ENCODE measurements at regions not wholly inside any gene's neighbourhood (a gene's known extent, or its start where the extent isn't known, plus 50 kb on each side); places are given as distances from the start of the nearest gene placed in this dataset.

DNA sequence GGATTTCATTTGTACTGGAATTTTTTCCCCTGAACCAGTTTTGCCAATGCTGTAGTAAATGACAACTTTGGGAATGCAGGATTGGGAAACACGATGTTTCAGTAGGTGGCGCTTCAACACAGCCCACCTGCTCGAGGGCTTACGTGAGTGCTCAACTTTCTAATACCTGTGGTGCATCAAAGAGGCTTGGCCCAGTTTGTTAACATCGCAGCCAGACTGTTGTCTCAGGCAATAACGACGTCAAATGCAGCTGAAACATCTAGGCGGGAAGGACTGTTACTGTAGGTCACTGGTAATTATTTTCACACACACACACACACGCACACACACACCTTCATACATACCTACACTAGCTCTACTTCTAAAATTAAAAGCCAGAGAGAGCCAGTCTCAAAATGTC, 815.5 kb upstream of the SLC35B3 start:
- Mint-ChIP-seq H3K27me3 (ENCODE audit: unreplicated experiment) (no peaks in the 10 kb centered on the region), H3K36me3 (ENCODE audit: insufficient read depth, unreplicated experiment) (no peaks in the 10 kb centered on the region), H3K27ac (ENCODE audit: unreplicated experiment) (no peak overlapping the region), H3K4me1 (ENCODE audit: low read depth, unreplicated experiment) (peaks cover 14% of the 10 kb centered on the region), H3K9me3 (ENCODE audit: low read depth, unreplicated experiment) (no peaks in the 10 kb centered on the region), H3K4me3 (ENCODE audit: low read depth, unreplicated experiment) (no peak overlapping the region)
- intact Hi-C loops (cut with micrococcal nuclease; ENCODE audit: unreplicated experiment), result loop anchor here (2.0 kb wide), 6 partner anchors 154 to 1178 kb away; no protein-coding TSS in a partner anchor
- CTCF ChIA-PET, result interaction anchor here (1.7 to 1.8 kb wide), 2 partner anchors 1164 to 1179 kb away, joined by 5 to 8 read pairs; partner anchors contain the start of gene TFAP2A
- DNase-seq, result peak; percentile 55
- TF ChIP-seq, protein P1, sequence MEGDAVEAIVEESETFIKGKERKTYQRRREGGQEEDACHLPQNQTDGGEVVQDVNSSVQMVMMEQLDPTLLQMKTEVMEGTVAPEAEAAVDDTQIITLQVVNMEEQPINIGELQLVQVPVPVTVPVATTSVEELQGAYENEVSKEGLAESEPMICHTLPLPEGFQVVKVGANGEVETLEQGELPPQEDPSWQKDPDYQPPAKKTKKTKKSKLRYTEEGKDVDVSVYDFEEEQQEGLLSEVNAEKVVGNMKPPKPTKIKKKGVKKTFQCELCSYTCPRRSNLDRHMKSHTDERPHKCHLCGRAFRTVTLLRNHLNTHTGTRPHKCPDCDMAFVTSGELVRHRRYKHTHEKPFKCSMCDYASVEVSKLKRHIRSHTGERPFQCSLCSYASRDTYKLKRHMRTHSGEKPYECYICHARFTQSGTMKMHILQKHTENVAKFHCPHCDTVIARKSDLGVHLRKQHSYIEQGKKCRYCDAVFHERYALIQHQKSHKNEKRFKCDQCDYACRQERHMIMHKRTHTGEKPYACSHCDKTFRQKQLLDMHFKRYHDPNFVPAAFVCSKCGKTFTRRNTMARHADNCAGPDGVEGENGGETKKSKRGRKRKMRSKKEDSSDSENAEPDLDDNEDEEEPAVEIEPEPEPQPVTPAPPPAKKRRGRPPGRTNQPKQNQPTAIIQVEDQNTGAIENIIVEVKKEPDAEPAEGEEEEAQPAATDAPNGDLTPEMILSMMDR (IDR thresholded peaks at IDR 0.05; ENCODE audit: unreplicated experiment), result peak; percentile 30
- BruUV-seq (replicated peaks), result no TSS peak

GRCh38 chr6:9248133-9248532, 812.8 kb upstream of the SLC35B3 start:
- CTCF ChIA-PET, result no interaction called here
- Mint-ChIP-seq H3K36me3 (ENCODE audit: insufficient read depth, unreplicated experiment) (no peaks in the 10 kb centered on the region), H3K27me3 (ENCODE audit: unreplicated experiment) (no peaks in the 10 kb centered on the region), H3K27ac (ENCODE audit: unreplicated experiment) (no peak overlapping the region), H3K4me3 (ENCODE audit: low read depth, unreplicated experiment) (no peak overlapping the region), H3K4me1 (ENCODE audit: low read depth, unreplicated experiment) (peaks cover 6% of the 10 kb centered on the region), H3K9me3 (ENCODE audit: low read depth, unreplicated experiment) (no peaks in the 10 kb centered on the region)
- TF ChIP-seq, protein P1 (IDR thresholded peaks at IDR 0.05; ENCODE audit: unreplicated experiment), result no peak
- DNase-seq, result no peak
- no TSS peak for BruUV-seq (replicated peaks)
- intact Hi-C loops (cut with micrococcal nuclease; ENCODE audit: unreplicated experiment), result no loop called here

- Mint-ChIP-seq H3K27me3 (ENCODE audit: unreplicated experiment) (no peaks in the 10 kb centered on the region), H3K4me1 (ENCODE audit: low read depth, unreplicated experiment) (no peaks in the 10 kb centered on the region), H3K4me3 (ENCODE audit: low read depth, unreplicated experiment) (no peak overlapping the region), H3K9me3 (ENCODE audit: low read depth, unreplicated experiment) (no peaks in the 10 kb centered on the region), H3K36me3 (ENCODE audit: insufficient read depth, unreplicated experiment) (no peaks in the 10 kb centered on the region), H3K27ac (ENCODE audit: unreplicated experiment) (no peak overlapping the region)
- TF ChIP-seq, protein P1 (IDR thresholded peaks at IDR 0.05; ENCODE audit: unreplicated experiment), result no peak
- intact Hi-C loops (cut with micrococcal nuclease; ENCODE audit: unreplicated experiment), result no loop called here
- CTCF ChIA-PET, result no interaction called here
- DNase-seq, result no peak
- no TSS peak for BruUV-seq (replicated peaks)
These were observed 805.5 kb upstream of the SLC35B3 start for GRCh38 chr6:9240861-9241260.

DNA sequence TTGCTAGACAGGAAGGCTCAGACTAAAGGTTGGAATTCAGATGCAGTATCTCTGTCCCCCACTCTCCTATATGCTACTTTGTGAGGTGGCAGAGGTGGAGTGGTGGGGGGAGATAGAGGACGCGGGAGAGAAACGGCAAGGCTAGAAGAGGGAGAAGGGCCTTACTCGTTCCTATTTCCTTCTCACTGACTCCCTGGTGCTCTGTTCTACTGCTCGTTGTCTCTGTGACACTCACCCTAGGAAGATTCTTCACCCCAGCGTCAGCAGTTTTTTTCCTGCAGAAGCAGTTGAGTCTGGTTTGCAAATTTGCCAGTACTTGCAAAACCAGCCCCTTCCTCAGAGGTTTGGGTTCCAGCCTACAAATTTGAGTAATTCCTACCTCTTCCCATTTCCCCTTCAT, 801.1 kb upstream of the SLC35B3 start:
- CTCF ChIA-PET, result no interaction called here
- intact Hi-C loops (cut with micrococcal nuclease; ENCODE audit: unreplicated experiment), result no loop called here
- Mint-ChIP-seq H3K9me3 (ENCODE audit: low read depth, unreplicated experiment) (peaks cover 3% of the 10 kb centered on the region), H3K27me3 (ENCODE audit: unreplicated experiment) (no peaks in the 10 kb centered on the region), H3K4me3 (ENCODE audit: low read depth, unreplicated experiment) (no peak overlapping the region), H3K27ac (ENCODE audit: unreplicated experiment) (no peak overlapping the region), H3K4me1 (ENCODE audit: low read depth, unreplicated experiment) (no peaks in the 10 kb centered on the region), H3K36me3 (ENCODE audit: insufficient read depth, unreplicated experiment) (no peaks in the 10 kb centered on the region)
- DNase-seq, result no peak
- TF ChIP-seq, protein P1 (IDR thresholded peaks at IDR 0.05; ENCODE audit: unreplicated experiment), result no peak
- BruUV-seq (replicated peaks), result no TSS peak
